OCI-LY7 (cell line): ENCODE measurements at regions not wholly inside any gene's neighbourhood (a gene's known extent, or its start where the extent isn't known, plus 50 kb on each side); places are given as distances from the start of the nearest gene placed in this dataset.
"Not testable (repeated sequence)": the region's sequence is repeated elsewhere in the genome, so short reads cannot be mapped to it uniquely, and the experiment has no call there.

Experiments
- CTCF ChIP-seq: fragments of 200-600 bp; sonication (generic); conservative IDR thresholded peaks from 2 replicates; pipeline ENCODE4 v1.5.1; 2014; ENCODE audit warnings: mild to moderate bottlenecking, antibody characterized with exemption, low read length, moderate library complexity, mixed read lengths
- EZH2phosphoT487 ChIP-seq: fragments of 200-600 bp; sonication (generic); IDR thresholded peaks from 2 replicates; pipeline ENCODE4 v1.6.1; 2018; ENCODE audit warnings: low read depth, borderline replicate concordance, mild to moderate bottlenecking, mixed run types, antibody characterized with exemption, low read length, moderate library complexity, mixed read lengths

DNA sequence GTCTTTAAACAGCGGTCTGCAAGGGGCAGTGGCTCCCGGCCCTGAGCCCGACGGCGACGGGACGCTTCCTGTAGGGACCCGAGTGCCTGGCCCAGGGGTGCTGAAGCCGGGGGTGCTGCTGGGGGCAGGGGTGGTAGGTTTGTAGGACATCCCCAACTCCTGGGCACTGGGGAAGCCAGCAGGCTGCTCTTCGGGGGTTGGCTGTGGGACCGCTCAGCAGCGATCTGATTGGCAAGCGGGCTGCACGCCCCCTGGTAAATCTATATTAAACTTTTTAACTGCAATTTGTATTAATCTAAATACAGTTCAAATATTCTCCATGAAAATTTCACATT, 1510.0 kb downstream of the FOXD4L5 start:
- not testable (repeated sequence) for TF ChIP-seq CTCF, EZH2phosphoT487
